ENCODE measurements at regions not wholly inside any gene's neighbourhood (a gene's known extent, or its start where the extent isn't known, plus 50 kb on each side); places are given as distances from the start of the nearest gene placed in this dataset.

DNA sequence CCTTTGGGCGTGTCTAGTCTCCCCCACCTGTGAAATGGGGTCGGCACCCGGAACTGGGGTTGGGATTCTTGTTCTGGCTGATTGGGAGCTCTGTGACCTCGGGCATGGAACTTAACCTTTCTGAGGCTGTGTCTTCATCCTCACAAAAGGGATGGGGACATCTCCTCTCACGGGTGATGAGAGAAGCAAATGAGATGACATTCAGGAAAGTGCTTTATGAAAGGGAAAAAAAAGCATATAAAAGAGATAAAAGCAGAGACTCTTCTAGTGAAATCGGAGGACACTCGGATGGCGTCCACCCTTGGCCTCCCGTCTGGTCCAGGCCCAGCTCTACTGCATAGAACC, 98.9 kb downstream of the LRRC74A start:
- Histone ChIP-seq H3K4me1 (peaks cover 13% of the 10 kb centered on the region), H3K27ac (no peak overlapping the region), H3K27me3 (no peaks in the 10 kb centered on the region), H3K4me3 (no peak overlapping the region), H3K9me3 (no peaks in the 10 kb centered on the region), H3K36me3 (replicated peaks in 1 of 2; ENCODE audit: insufficient read depth in 1 of 2, low read depth in 2 of 2) (no peaks in the 10 kb centered on the region)
- TF ChIP-seq, protein P1, sequence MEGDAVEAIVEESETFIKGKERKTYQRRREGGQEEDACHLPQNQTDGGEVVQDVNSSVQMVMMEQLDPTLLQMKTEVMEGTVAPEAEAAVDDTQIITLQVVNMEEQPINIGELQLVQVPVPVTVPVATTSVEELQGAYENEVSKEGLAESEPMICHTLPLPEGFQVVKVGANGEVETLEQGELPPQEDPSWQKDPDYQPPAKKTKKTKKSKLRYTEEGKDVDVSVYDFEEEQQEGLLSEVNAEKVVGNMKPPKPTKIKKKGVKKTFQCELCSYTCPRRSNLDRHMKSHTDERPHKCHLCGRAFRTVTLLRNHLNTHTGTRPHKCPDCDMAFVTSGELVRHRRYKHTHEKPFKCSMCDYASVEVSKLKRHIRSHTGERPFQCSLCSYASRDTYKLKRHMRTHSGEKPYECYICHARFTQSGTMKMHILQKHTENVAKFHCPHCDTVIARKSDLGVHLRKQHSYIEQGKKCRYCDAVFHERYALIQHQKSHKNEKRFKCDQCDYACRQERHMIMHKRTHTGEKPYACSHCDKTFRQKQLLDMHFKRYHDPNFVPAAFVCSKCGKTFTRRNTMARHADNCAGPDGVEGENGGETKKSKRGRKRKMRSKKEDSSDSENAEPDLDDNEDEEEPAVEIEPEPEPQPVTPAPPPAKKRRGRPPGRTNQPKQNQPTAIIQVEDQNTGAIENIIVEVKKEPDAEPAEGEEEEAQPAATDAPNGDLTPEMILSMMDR (IDR thresholded peaks at IDR 0.05) = no peak
- TF ChIP-seq POLR2A (IDR thresholded peaks at IDR 0.05) = no peak
- DNase-seq (no peak), ATAC-seq (no peak)
- intact Hi-C loops (cut with DNase I) = no loop called here
- WGBS, 2 donors = 73 to 87% methylated on average over 6 to 8 of the region's 9 CpGs

DNA sequence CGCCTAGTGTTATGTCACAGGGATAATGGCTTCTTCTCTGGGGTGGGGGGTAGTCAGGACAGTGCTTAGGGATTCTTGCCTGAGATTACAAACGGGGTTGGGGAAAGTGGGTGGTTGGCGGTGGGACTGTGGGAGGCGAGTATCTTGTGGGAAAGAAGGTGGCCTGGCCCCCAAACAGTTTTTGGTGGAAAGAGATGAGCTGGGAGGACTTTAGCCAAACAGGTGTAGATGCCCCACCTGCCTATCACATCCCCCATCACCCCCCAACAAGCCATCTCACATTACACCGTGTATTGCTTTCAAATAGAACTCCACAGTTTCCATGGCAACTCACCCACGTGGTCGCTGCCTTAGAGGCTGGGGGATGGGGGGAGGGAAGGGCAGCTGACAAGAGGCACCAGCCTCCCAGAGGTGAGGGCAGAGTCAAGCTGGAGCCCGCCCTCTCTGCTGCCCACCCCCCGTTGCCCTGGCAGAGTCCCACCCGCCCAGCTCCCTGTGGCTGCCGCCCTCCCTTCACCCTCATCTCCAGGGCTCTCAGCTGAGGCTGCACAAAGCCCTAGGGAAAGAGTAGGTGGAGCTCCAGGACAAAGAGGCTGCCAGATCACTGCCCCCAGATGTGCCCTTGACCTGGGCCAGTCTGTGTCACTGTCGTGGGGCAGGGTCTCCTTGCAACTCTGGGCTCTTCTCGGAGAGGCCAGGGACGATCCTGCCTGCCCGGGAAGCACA, 98.3 kb downstream of the LRRC74A start:
- H3K36me3 ChIP-seq (replicated peaks in 1 of 2; ENCODE audit: insufficient read depth in 1 of 2, low read depth in 2 of 2) = no peaks in the 10 kb centered on the region
- ATAC-seq (no peak), DNase-seq (peak in 2 of 4 donors; percentile 35 to 48)
- no peaks in the 10 kb centered on the region for H3K27me3 ChIP-seq
- TF ChIP-seq, protein P1 (IDR thresholded peaks at IDR 0.05) = no peak
- TF ChIP-seq POLR2A (IDR thresholded peaks at IDR 0.05) = no peak
- H3K9me3 ChIP-seq = no peaks in the 10 kb centered on the region
- WGBS, 2 donors = 48% methylated on average over 11 of the region's 15 CpGs
- H3K4me3 ChIP-seq = no peak overlapping the region
- H3K27ac ChIP-seq = no peak overlapping the region
- intact Hi-C loops (cut with DNase I) = no loop called here
- peaks cover 19% of the 10 kb centered on the region for H3K4me1 ChIP-seq

DNA sequence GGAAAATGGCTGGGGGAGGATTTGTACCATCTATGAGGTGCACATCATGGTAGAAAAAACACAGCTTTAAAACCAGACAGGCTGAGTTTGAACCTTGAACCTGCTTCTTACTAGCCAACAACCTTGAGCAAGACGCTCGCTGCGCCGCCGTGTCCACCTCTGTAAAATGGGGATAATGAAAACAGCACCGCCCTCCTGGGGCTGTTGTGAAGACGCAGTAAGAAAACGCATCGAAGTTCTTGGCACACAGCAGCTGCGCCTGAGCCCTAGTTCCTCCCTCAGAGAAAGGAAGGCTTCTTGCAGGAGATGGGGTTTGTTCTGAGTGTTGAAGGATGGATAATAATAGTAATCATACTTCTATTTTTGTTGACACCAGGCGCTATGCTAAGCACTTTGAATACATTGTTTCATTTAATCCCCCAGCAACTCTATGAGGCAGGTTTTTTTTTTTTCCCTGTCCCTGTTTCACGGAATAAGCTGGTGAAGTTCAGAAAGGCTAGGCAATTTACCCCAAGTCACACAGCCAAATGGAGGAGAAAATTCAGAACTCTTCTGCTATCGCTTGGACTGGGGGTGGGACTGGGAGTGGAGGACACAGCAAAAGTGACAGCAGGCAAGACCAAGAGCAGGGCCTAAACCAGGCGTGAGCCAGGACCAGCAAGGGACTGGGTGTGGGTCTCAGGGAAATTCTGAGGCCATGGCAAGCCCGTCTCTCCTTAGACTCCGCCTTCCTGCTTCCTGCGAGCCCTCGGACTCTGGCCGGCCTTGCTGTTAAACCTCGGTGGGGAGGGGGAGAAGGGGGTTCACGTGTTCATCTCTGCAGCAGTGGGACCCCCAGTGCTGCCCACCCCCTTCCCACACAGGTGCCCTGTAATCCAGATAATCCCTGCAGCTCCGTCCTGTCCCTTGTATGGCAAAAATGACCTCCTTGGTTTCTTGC, 97.5 kb downstream of the LRRC74A start:
- no peaks in the 10 kb centered on the region for H3K27me3 ChIP-seq
- ATAC-seq = no peak
- DNase-seq = no peak
- no peaks in the 10 kb centered on the region for H3K36me3 ChIP-seq (replicated peaks in 1 of 2; ENCODE audit: insufficient read depth in 1 of 2, low read depth in 2 of 2)
- H3K9me3 ChIP-seq = no peaks in the 10 kb centered on the region
- H3K27ac ChIP-seq = no peak overlapping the region
- intact Hi-C loops (cut with DNase I) = no loop called here
- 80% methylated on average over 22 of the region's 22 CpGs for WGBS, 2 donors
- H3K4me1 ChIP-seq = peaks cover 27% of the 10 kb centered on the region
- no peak for TF ChIP-seq POLR2A (IDR thresholded peaks at IDR 0.05)
- TF ChIP-seq, protein P1 (IDR thresholded peaks at IDR 0.05) = no peak
- no peak overlapping the region for H3K4me3 ChIP-seq

DNA sequence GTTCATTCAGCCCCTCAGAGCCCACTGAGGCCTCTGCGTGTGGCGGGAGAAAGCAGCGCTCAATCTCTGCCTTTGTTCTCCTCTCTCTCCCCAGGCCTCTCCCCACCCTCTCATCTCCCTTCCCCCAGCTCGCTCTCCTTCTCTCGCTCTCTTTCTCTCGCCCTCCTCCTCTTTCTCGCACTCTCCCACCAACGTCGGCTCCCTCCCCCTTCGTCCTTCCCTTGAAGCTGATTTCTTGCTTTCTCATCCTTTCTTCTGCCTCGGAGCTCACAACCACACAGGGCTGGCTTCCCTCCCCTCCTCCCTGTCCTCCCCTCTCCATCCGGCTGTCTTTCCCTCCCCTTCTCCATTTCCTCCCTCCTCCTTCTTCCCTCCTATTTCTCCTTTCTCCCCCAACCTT, 96.4 kb downstream of the LRRC74A start:
- H3K9me3 ChIP-seq = no peaks in the 10 kb centered on the region
- no peaks in the 10 kb centered on the region for H3K36me3 ChIP-seq (replicated peaks in 1 of 2; ENCODE audit: insufficient read depth in 1 of 2, low read depth in 2 of 2)
- TF ChIP-seq, protein P1 (IDR thresholded peaks at IDR 0.05) = no peak
- TF ChIP-seq POLR2A (IDR thresholded peaks at IDR 0.05) = no peak
- WGBS, 2 donors = 59 to 86% methylated on average over 10 to 11 of the region's 12 CpGs
- intact Hi-C loops (cut with DNase I) = no loop called here
- H3K27me3 ChIP-seq = no peaks in the 10 kb centered on the region
- peaks cover 38% of the 10 kb centered on the region for H3K4me1 ChIP-seq
- ATAC-seq (no peak), DNase-seq (no peak)
- no peak overlapping the region for H3K4me3 ChIP-seq
- no peak overlapping the region for H3K27ac ChIP-seq

All from body of pancreas (tissue), 4 donors.